Neural crest cell (in vitro differentiated cells): ENCODE measurements at regions not wholly inside any gene's neighbourhood (a gene's known extent, or its start where the extent isn't known, plus 50 kb on each side); places are given as distances from the start of the nearest gene placed in this dataset.

Experiments
- DNase-seq: peaks from one replicate; pipeline ENCODE4 v3.0.0; 2021; ENCODE audit warnings: low read depth, mixed read lengths, low spot score
- H3K27ac Mint-ChIP-seq: one replicate; pipeline ENCODE4 v1.8.0; 2021; ENCODE audit warnings: mild to moderate bottlenecking, mixed read lengths; ENCODE audit not compliant: unreplicated experiment
- H3K27me3 Mint-ChIP-seq: 2 replicates; pipeline ENCODE4 v1.8.0; 2021; ENCODE audit warnings: low read depth, mild to moderate bottlenecking, mixed read lengths
- H3K36me3 Mint-ChIP-seq: 2 replicates; pipeline ENCODE4 v1.8.0; 2021; ENCODE audit warnings: low read depth, mild to moderate bottlenecking, mixed read lengths
- H3K4me1 Mint-ChIP-seq: 2 replicates; pipeline ENCODE4 v1.8.0; 2021; ENCODE audit warnings: mixed read lengths
- H3K4me3 Mint-ChIP-seq: one replicate; pipeline ENCODE4 v1.8.0; 2021; ENCODE audit warnings: mild to moderate bottlenecking, mixed read lengths
- H3K9me3 Mint-ChIP-seq: 2 replicates; pipeline ENCODE4 v1.8.0; 2021; ENCODE audit warnings: mixed read lengths
- CTCF ChIP-seq: fragments of 200-600 bp; sonication (generic); conservative IDR thresholded peaks from 2 replicates; pipeline ENCODE4 v1.5.0; 2021; ENCODE audit warnings: antibody characterized with exemption, mild to moderate bottlenecking

- no peak for DNase-seq
- H3K36me3 Mint-ChIP-seq = no peaks in the 10 kb centered on the region
- no peaks in the 10 kb centered on the region for H3K9me3 Mint-ChIP-seq
- H3K27me3 Mint-ChIP-seq = peaks cover 2% of the 10 kb centered on the region
- H3K4me3 Mint-ChIP-seq = no peak overlapping the region
- peaks cover 12% of the 10 kb centered on the region for H3K4me1 Mint-ChIP-seq
- TF ChIP-seq CTCF = no peak
- no peak overlapping the region for H3K27ac Mint-ChIP-seq
Observed at GRCh38 chr15:29344474-29344873, 74.9 kb upstream of the NSMCE3 start.

- DNase-seq = no peak
- Mint-ChIP-seq H3K4me3 (no peak overlapping the region), H3K27ac (no peak overlapping the region), H3K36me3 (no peaks in the 10 kb centered on the region), H3K4me1 (peaks cover 12% of the 10 kb centered on the region), H3K9me3 (no peaks in the 10 kb centered on the region), H3K27me3 (peaks cover under 1% of the 10 kb centered on the region)
- TF ChIP-seq CTCF = no peak
Observed at GRCh38 chr15:29343229-29343628, 73.6 kb upstream of the NSMCE3 start.

GRCh38 chr15:29342201-29342600, 72.6 kb upstream of the NSMCE3 start:
- Mint-ChIP-seq H3K9me3 (no peaks in the 10 kb centered on the region), H3K36me3 (no peaks in the 10 kb centered on the region), H3K4me3 (no peak overlapping the region), H3K4me1 (peaks cover 12% of the 10 kb centered on the region), H3K27me3 (no peaks in the 10 kb centered on the region), H3K27ac (no peak overlapping the region)
- no peak for DNase-seq
- no peak for TF ChIP-seq CTCF

GRCh38 chr15:29337156-29337959, 67.7 kb upstream of the NSMCE3 start:
- Mint-ChIP-seq H3K27ac (no peak overlapping the region), H3K4me3 (no peak overlapping the region), H3K9me3 (no peaks in the 10 kb centered on the region), H3K27me3 (no peaks in the 10 kb centered on the region), H3K4me1 (peaks cover 5% of the 10 kb centered on the region), H3K36me3 (no peaks in the 10 kb centered on the region)
- no peak for DNase-seq
- no peak for TF ChIP-seq CTCF

GRCh38 chr15:29334544-29334943, 64.9 kb upstream of the NSMCE3 start:
- H3K27ac Mint-ChIP-seq = no peak overlapping the region
- no peak for DNase-seq
- no peaks in the 10 kb centered on the region for H3K27me3 Mint-ChIP-seq
- no peak overlapping the region for H3K4me3 Mint-ChIP-seq
- no peaks in the 10 kb centered on the region for H3K4me1 Mint-ChIP-seq
- no peaks in the 10 kb centered on the region for H3K36me3 Mint-ChIP-seq
- no peak for TF ChIP-seq CTCF
- no peaks in the 10 kb centered on the region for H3K9me3 Mint-ChIP-seq
